IMR-90 (cell line): ENCODE measurements at regions not wholly inside any gene's neighbourhood (a gene's known extent, or its start where the extent isn't known, plus 50 kb on each side); places are given as distances from the start of the nearest gene placed in this dataset.

Source experiments
- ATAC-seq: fragments of 200-7000 bp; cut with Tn5 transposase; 2 replicates; pipeline ENCODE4 v1.9.1; 2020; ENCODE audit warnings: low read depth, mild to moderate bottlenecking, moderate library complexity
- BruUV-seq: library from RNA; stranded (reverse); fragments of 400-500 nt; replicated peaks from 2 replicates; lab custom pipeline; 2021; lab: Mats Ljungman, UMichigan
- CTCF ChIA-PET: fragments of 300-600 bp; formaldehyde crosslinking; extraction: SDS; loops from one replicate; lab custom pipeline; 2021; ENCODE audit warnings: antibody characterized with exemption; lab: Yijun Ruan, JAX
- POLR2A ChIA-PET: fragments of 300-600 bp; sonication (Branson Sonifier 250); formaldehyde crosslinking; loops from one replicate; lab custom pipeline; 2022; ENCODE audit warnings: antibody characterized with exemption; ENCODE audit not compliant: unreplicated experiment; lab: Charles Lee
- DNase-seq: peaks from one replicate; pipeline ENCODE4 v3.0.0; 2013
- H2AFZ ChIP-seq: replicated peaks from 2 replicates; pipeline ENCODE3; 2013; ENCODE audit warnings: low read length, mild to moderate bottlenecking; ENCODE audit not compliant: poor library complexity
- H2AK5ac ChIP-seq: 2 replicates; pipeline ENCODE4 v1.6.1; 2013; ENCODE audit warnings: low read depth, low read length, inconsistent platforms
- H2AK9ac ChIP-seq: replicated peaks from 2 replicates; pipeline ENCODE3; 2013; ENCODE audit warnings: mild to moderate bottlenecking, low read depth, low read length, moderate library complexity; ENCODE audit not compliant: poor library complexity
- H2BK120ac ChIP-seq: 2 replicates; pipeline ENCODE4 v1.6.1; 2013; ENCODE audit warnings: low read depth, low read length, inconsistent platforms
- H2BK15ac ChIP-seq: 3 replicates; pipeline ENCODE4 v1.6.1; 2013; ENCODE audit warnings: low read depth, low read length, inconsistent platforms
- H2BK20ac ChIP-seq: 2 replicates; pipeline ENCODE4 v1.6.1; 2013; ENCODE audit warnings: low read depth, mild to moderate bottlenecking, inconsistent platforms, low read length, moderate library complexity
- H2BK5ac ChIP-seq: 2 replicates; pipeline ENCODE4 v1.6.1; 2013; ENCODE audit warnings: mild to moderate bottlenecking, low read depth, low read length, inconsistent platforms; ENCODE audit not compliant: poor library complexity, severe bottlenecking
- H3K14ac ChIP-seq: replicated peaks from 2 replicates; pipeline ENCODE4 v1.6.1; 2013; ENCODE audit warnings: low read depth, low read length, inconsistent platforms
- H3K18ac ChIP-seq: 2 replicates; pipeline ENCODE4 v1.6.1; 2013; ENCODE audit warnings: low read depth, low read length, control low read depth
- H3K23ac ChIP-seq: 2 replicates; pipeline ENCODE4 v1.6.1; 2013; ENCODE audit warnings: low read depth, low read length, inconsistent platforms
- H3K27ac ChIP-seq: 2 replicates; pipeline ENCODE4 v1.5.1; 2013; ENCODE audit warnings: mild to moderate bottlenecking, control low read depth, low read length; ENCODE audit not compliant: insufficient read depth
- H3K27me3 ChIP-seq: 2 replicates; pipeline ENCODE4 v1.6.1; 2013; ENCODE audit warnings: low read length; ENCODE audit not compliant: control insufficient read depth, insufficient read depth
- H3K36me3 ChIP-seq: 2 replicates; pipeline ENCODE4 v1.6.1; 2013; ENCODE audit warnings: low read length, mixed read lengths; ENCODE audit not compliant: control insufficient read depth, insufficient read depth
- H3K4ac ChIP-seq: 2 replicates; pipeline ENCODE4 v1.6.1; 2013; ENCODE audit warnings: low read depth, low read length, inconsistent platforms
- H3K4me1 ChIP-seq: 2 replicates; pipeline ENCODE4 v1.6.1; 2013; ENCODE audit warnings: low read length, mixed read lengths; ENCODE audit not compliant: control insufficient read depth, insufficient read depth
- H3K4me2 ChIP-seq: 2 replicates; pipeline ENCODE4 v1.6.1; 2013; ENCODE audit warnings: low read depth, mild to moderate bottlenecking, control low read depth, low read length, moderate library complexity
- H3K4me3 ChIP-seq: 2 replicates; pipeline ENCODE4 v1.5.1; 2013; ENCODE audit warnings: low read depth, mild to moderate bottlenecking, control low read depth, low read length, moderate library complexity; ENCODE audit not compliant: insufficient read depth
- H3K56ac ChIP-seq: 2 replicates; pipeline ENCODE4 v1.6.1; 2013; ENCODE audit warnings: low read length, inconsistent platforms; ENCODE audit not compliant: insufficient read depth; ENCODE audit errors: extremely low read depth
- H3K79me1 ChIP-seq, 2 experiments: 2 replicates each; pipeline ENCODE4 v1.6.1; 2013; ENCODE audit warnings: low read length in 2 of 2, inconsistent platforms in 1 of 2, low read depth in 1 of 2
- H3K9ac ChIP-seq: 2 replicates; pipeline ENCODE4 v1.6.1; 2013; ENCODE audit warnings: low read depth, low read length, control low read depth
- H3K9me1 ChIP-seq: 2 replicates; pipeline ENCODE4 v1.6.1; 2013; ENCODE audit warnings: low read length, inconsistent platforms; ENCODE audit not compliant: insufficient read depth
- H3K9me3 ChIP-seq: 2 replicates; pipeline ENCODE4 v1.6.1; 2013; ENCODE audit warnings: low read length; ENCODE audit not compliant: control insufficient read depth, insufficient read depth
- H4K20me1 ChIP-seq: 2 replicates; pipeline ENCODE4 v1.6.1; 2013; ENCODE audit warnings: low read length, inconsistent platforms; ENCODE audit not compliant: insufficient read depth
- H4K5ac ChIP-seq: 2 replicates; pipeline ENCODE4 v1.6.1; 2013; ENCODE audit warnings: mild to moderate bottlenecking, low read depth, low read length, control low read depth
- H4K8ac ChIP-seq, 2 experiments: 2 replicates each; pipeline ENCODE4 v1.6.1; 2013; ENCODE audit warnings: low read depth in 2 of 2, low read length in 2 of 2, control low read depth in 1 of 2, inconsistent platforms in 1 of 2
- H4K91ac ChIP-seq: 2 replicates; pipeline ENCODE4 v1.6.1; 2013; ENCODE audit warnings: low read depth, low read length, inconsistent platforms; ENCODE audit not compliant: insufficient read depth
- POLR2A ChIP-seq: IDR thresholded peaks from 2 replicates; pipeline ENCODE4 v1.6.1; 2012; ENCODE audit warnings: mild to moderate bottlenecking, low read depth, low read length
- SMC3 ChIP-seq: fragments of 150-350 bp; IDR thresholded peaks from 2 replicates; pipeline ENCODE4 v1.6.1; 2016; ENCODE audit warnings: low read depth, mild to moderate bottlenecking, antibody characterized with exemption, low read length, moderate library complexity
- WGBS, 2 experiments: methylation state at CpG; one replicate each; pipeline versions ENCODE4 v1.1.5 to v1.1.7; 2013; ENCODE audit warnings: missing lambda C conversion rate in 2 of 2; ENCODE audit not compliant: insufficient read length in 1 of 2; ENCODE audit errors: extremely low coverage in 2 of 2; 5-methylcytosine and 5-hydroxymethylcytosine counted together
- dilution Hi-C: fragments of 300-500 bp; cut with HindIII; formaldehyde crosslinking; loops from one replicate; pipeline ENCODE4 v1.14.3; 2018; ENCODE audit warnings: low sequenced_read_pairs; ENCODE audit not compliant: unreplicated experiment
- in situ Hi-C: fragments of 300-500 bp; cut with MboI; formaldehyde crosslinking; loops from 3 replicates; pipeline ENCODE4 v1.14.3; 2019; ENCODE audit warnings: low sequenced_read_pairs, inconsistent platforms, mixed read lengths
- intact Hi-C: fragments of 100-400 bp; cut with micrococcal nuclease; formaldehyde crosslinking; loops from 2 replicates; pipeline ENCODE4 v1.10.0; 2022
- TF ChIP-seq, protein P1 (sequence below): fragments of 150-350 bp; IDR thresholded peaks from 2 replicates; pipeline ENCODE4 v1.6.1; 2016; ENCODE audit warnings: low read depth, mild to moderate bottlenecking, low read length, moderate library complexity, borderline replicate concordance

DNA sequence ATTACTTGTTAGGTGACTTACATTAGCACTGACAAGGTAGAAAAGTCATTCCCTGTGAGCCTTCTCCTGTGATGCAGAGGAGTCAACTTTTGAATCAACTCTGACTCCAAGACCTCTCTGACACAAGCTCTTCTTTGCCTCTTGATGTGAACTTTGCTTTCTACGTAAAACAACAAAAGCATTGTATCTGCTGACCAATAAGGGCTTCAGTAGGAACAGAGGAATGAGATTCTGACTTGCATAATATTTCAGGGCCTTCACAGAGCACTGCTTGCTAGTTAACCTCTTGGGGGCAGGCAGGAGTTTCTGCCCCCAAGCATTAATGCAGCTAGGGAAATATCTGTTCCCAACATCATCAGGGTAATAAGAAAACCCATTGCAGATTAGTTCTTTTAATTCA lies 791.5 kb downstream of the BCL11A start:
- H2BK15ac ChIP-seq: no peak overlapping the region
- BruUV-seq: no TSS peak
- no peak overlapping the region for H2BK20ac ChIP-seq
- no peaks in the 10 kb centered on the region for H3K79me1 ChIP-seq
- no peak overlapping the region for H3K27ac ChIP-seq
- dilution Hi-C loops (no loop called here), intact Hi-C loops (loop anchor here (10.0 kb wide), 1 partner anchor 1967 kb away; no protein-coding TSS in a partner anchor), in situ Hi-C loops (no loop called here)
- no peak overlapping the region for H2BK5ac ChIP-seq
- H3K27me3 ChIP-seq: no peaks in the 10 kb centered on the region
- H3K4me2 ChIP-seq: no peak overlapping the region
- H3K4ac ChIP-seq: no peak overlapping the region
- ATAC-seq: no peak
- no peak overlapping the region for H2AFZ ChIP-seq
- no peak overlapping the region for H3K14ac ChIP-seq
- H2AK5ac ChIP-seq: no peak overlapping the region
- CTCF ChIA-PET: interaction anchor here (0.7 kb wide), 1 partner anchor 25 kb away, joined by 3 read pairs; no protein-coding TSS in a partner anchor
- peaks cover 2% of the 10 kb centered on the region; the same call in 1 of the 2 replicates for H3K9me3 ChIP-seq
- no peaks in the 10 kb centered on the region for H4K20me1 ChIP-seq
- H3K23ac ChIP-seq: no peak overlapping the region
- H3K18ac ChIP-seq: no peak overlapping the region
- POLR2A ChIA-PET: no interaction called here
- TF ChIP-seq, protein P1, sequence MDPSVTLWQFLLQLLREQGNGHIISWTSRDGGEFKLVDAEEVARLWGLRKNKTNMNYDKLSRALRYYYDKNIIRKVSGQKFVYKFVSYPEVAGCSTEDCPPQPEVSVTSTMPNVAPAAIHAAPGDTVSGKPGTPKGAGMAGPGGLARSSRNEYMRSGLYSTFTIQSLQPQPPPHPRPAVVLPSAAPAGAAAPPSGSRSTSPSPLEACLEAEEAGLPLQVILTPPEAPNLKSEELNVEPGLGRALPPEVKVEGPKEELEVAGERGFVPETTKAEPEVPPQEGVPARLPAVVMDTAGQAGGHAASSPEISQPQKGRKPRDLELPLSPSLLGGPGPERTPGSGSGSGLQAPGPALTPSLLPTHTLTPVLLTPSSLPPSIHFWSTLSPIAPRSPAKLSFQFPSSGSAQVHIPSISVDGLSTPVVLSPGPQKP: no peak
- no peak for TF ChIP-seq POLR2A
- TF ChIP-seq SMC3: no peak
- H3K9ac ChIP-seq: no peak overlapping the region
- H2BK120ac ChIP-seq: no peak overlapping the region
- no CpG with 5 or more reads among the region's 1 CpG for WGBS, 2 experiments
- H3K9me1 ChIP-seq: no peaks in the 10 kb centered on the region
- H2AK9ac ChIP-seq: no peak overlapping the region
- H3K56ac ChIP-seq: no peak overlapping the region
- no peak for DNase-seq
- H4K91ac ChIP-seq: no peak overlapping the region
- no peak overlapping the region for H4K5ac ChIP-seq
- no peaks in the 10 kb centered on the region for H3K36me3 ChIP-seq
- no peaks in the 10 kb centered on the region for H3K4me1 ChIP-seq
- H3K4me3 ChIP-seq: no peak overlapping the region
- H4K8ac ChIP-seq: no peak overlapping the region
